HL-60 (cell line): ENCODE measurements at regions not wholly inside any gene's neighbourhood (a gene's known extent, or its start where the extent isn't known, plus 50 kb on each side); places are given as distances from the start of the nearest gene placed in this dataset.

Experiments
- DNase-seq, 2 experiments: peaks; one replicate each; pipeline ENCODE4 v3.0.0-alpha.2; 2010 to 2020; ENCODE audit warnings: low read depth in 1 of 2, low spot score in 1 of 2
- H3K27ac ChIP-seq: fragments of 250-450 bp; sonication (Bioruptor Pico); replicated peaks from 2 replicates; pipeline ENCODE4 v1.5.1; 2020; ENCODE audit warnings: mild to moderate bottlenecking, moderate library complexity
- H3K27me3 ChIP-seq: fragments of 250-450 bp; sonication (Bioruptor Pico); 2 replicates; pipeline ENCODE4 v1.5.1; 2021; ENCODE audit warnings: mild to moderate bottlenecking, moderate library complexity; ENCODE audit not compliant: insufficient read depth, poor library complexity, severe bottlenecking
- H3K4me3 ChIP-seq: replicated peaks from 2 replicates; pipeline ENCODE4 v1.5.1; 2011; ENCODE audit warnings: mild to moderate bottlenecking, control low read depth, low read length; ENCODE audit not compliant: insufficient read depth
- GABPA ChIP-seq: IDR thresholded peaks from 2 replicates; pipeline ENCODE4 v1.6.1; 2012; ENCODE audit warnings: low read depth
- POLR2AphosphoS5 ChIP-seq: IDR thresholded peaks from 2 replicates; pipeline ENCODE4 v1.6.1; 2012; ENCODE audit warnings: low read depth
- SPI1 ChIP-seq: IDR thresholded peaks from 2 replicates; pipeline ENCODE4 v1.6.1; 2012; ENCODE audit warnings: low read depth, mild to moderate bottlenecking, borderline replicate concordance
- TF ChIP-seq, protein P1 (sequence below): IDR thresholded peaks from one replicate; pipeline ENCODE4 v1.5.1; 2011; ENCODE audit warnings: low read length, control low read depth, inconsistent platforms; ENCODE audit not compliant: insufficient read depth
- TF ChIP-seq, protein P2 (sequence below): IDR thresholded peaks from 2 replicates; pipeline ENCODE4 v1.6.1; 2012; ENCODE audit warnings: low read depth; ENCODE audit not compliant: insufficient replicate concordance

DNA sequence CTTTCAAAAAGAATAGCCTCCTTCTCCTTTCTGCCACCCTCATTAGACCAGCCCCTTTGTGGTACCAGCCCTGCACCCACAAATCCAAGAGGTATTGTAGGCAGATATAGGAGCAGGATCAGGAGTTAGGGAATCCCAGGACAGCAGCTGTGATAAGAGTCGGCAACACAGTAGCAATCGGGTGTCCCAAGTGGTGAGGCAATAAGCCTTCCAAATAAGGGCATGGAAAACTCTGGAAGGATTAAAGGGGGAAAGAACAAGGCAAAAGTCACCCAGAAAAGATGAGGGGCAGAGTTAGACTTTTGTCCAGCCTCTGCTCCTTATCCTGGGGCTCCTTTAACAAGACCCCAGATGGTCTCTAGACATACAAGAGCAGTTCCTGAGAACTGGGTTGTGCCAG is 204.2 kb downstream of the TBX5 start:
- H3K27ac ChIP-seq: no peak overlapping the region
- no peak for DNase-seq
- TF ChIP-seq SPI1 (no peak), POLR2AphosphoS5 (no peak), GABPA (no peak)
- TF ChIP-seq, protein P1, sequence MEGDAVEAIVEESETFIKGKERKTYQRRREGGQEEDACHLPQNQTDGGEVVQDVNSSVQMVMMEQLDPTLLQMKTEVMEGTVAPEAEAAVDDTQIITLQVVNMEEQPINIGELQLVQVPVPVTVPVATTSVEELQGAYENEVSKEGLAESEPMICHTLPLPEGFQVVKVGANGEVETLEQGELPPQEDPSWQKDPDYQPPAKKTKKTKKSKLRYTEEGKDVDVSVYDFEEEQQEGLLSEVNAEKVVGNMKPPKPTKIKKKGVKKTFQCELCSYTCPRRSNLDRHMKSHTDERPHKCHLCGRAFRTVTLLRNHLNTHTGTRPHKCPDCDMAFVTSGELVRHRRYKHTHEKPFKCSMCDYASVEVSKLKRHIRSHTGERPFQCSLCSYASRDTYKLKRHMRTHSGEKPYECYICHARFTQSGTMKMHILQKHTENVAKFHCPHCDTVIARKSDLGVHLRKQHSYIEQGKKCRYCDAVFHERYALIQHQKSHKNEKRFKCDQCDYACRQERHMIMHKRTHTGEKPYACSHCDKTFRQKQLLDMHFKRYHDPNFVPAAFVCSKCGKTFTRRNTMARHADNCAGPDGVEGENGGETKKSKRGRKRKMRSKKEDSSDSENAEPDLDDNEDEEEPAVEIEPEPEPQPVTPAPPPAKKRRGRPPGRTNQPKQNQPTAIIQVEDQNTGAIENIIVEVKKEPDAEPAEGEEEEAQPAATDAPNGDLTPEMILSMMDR: no peak
- TF ChIP-seq, protein P2, sequence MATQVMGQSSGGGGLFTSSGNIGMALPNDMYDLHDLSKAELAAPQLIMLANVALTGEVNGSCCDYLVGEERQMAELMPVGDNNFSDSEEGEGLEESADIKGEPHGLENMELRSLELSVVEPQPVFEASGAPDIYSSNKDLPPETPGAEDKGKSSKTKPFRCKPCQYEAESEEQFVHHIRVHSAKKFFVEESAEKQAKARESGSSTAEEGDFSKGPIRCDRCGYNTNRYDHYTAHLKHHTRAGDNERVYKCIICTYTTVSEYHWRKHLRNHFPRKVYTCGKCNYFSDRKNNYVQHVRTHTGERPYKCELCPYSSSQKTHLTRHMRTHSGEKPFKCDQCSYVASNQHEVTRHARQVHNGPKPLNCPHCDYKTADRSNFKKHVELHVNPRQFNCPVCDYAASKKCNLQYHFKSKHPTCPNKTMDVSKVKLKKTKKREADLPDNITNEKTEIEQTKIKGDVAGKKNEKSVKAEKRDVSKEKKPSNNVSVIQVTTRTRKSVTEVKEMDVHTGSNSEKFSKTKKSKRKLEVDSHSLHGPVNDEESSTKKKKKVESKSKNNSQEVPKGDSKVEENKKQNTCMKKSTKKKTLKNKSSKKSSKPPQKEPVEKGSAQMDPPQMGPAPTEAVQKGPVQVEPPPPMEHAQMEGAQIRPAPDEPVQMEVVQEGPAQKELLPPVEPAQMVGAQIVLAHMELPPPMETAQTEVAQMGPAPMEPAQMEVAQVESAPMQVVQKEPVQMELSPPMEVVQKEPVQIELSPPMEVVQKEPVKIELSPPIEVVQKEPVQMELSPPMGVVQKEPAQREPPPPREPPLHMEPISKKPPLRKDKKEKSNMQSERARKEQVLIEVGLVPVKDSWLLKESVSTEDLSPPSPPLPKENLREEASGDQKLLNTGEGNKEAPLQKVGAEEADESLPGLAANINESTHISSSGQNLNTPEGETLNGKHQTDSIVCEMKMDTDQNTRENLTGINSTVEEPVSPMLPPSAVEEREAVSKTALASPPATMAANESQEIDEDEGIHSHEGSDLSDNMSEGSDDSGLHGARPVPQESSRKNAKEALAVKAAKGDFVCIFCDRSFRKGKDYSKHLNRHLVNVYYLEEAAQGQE: no peak
- H3K27me3 ChIP-seq: peaks cover 5% of the 10 kb centered on the region
- H3K4me3 ChIP-seq: no peak overlapping the region

DNA sequence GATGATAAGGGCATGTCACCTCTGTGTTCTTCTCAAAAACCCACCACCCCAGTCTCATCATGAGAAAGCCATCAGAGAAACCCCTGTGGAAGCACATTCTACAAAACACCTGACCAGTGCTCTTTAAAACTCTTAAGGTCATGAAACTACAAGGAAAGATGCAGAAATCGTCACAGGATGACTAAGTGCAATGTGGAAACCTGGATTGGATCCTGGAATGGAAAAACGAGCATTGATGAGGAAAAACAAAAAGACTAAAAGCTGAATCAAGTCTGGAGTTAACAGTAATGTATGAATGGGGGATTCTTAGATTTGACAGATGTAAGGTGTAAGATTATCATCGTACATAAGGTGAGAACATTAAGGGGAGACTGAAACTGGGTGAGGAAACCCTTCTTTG is 211.0 kb downstream of the TBX5 start:
- H3K27ac ChIP-seq: no peak overlapping the region
- TF ChIP-seq POLR2AphosphoS5 (no peak), SPI1 (no peak), GABPA (no peak)
- TF ChIP-seq, protein P2: no peak
- TF ChIP-seq, protein P1: no peak
- H3K4me3 ChIP-seq: no peak overlapping the region
- DNase-seq: no peak
- H3K27me3 ChIP-seq: peaks cover 4% of the 10 kb centered on the region

DNA sequence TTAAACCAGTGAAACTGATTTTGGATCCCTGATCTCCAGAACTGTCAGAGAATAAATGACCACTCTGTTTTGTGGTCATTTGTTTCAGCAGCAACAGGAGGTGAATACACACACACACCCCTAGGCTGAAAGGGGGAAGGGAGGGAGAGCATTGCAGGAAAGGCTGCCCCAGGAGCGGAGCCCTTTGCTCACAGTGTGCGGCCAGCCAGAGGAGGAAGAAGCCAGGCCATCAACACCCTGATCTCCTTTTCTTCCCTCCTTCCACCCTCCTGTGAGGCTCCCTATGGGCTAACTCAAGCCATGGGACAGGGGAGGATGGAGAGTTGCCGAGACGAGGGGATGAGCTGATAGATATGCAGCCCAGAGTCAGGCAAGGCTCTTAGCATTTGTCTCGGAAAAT is 211.9 kb downstream of the TBX5 start:
- DNase-seq: no peak
- Histone ChIP-seq H3K27ac (no peak overlapping the region), H3K27me3 (peaks cover 4% of the 10 kb centered on the region), H3K4me3 (no peak overlapping the region)
- TF ChIP-seq, protein P1: no peak
- TF ChIP-seq GABPA (no peak), POLR2AphosphoS5 (no peak), SPI1 (no peak)
- TF ChIP-seq, protein P2: no peak
